Testis (tissue), 2 donors: ENCODE measurements at regions not wholly inside any gene's neighbourhood (a gene's known extent, or its start where the extent isn't known, plus 50 kb on each side); places are given as distances from the start of the nearest gene placed in this dataset.

Source experiments
- CTCF ChIP-seq, 3 experiments: fragments of 450-650 bp in 2 of 3; fragments of 200-600 bp in 1 of 3; sonication (generic) in 1 of 3; IDR thresholded peaks; one replicate each; pipeline ENCODE4 v1.5.1; 2016 to 2019; ENCODE audit warnings: antibody characterized with exemption in 3 of 3, mild to moderate bottlenecking in 2 of 3, moderate library complexity in 1 of 3
- POLR2A ChIP-seq: fragments of 450-650 bp; IDR thresholded peaks from one replicate; pipeline ENCODE4 v1.6.1; 2017; ENCODE audit warnings: antibody characterized with exemption, mild to moderate bottlenecking, moderate library complexity

GRCh38 chr13:21287331-21287907, 111.0 kb downstream of the MRPL57 start:
- TF ChIP-seq CTCF (IDR thresholded peaks at IDR 0.05) (no peak), POLR2A (no peak)
